PC-9 (cell line): ENCODE measurements at regions not wholly inside any gene's neighbourhood (a gene's known extent, or its start where the extent isn't known, plus 50 kb on each side); places are given as distances from the start of the nearest gene placed in this dataset.

Experiments used
- BruUV-seq: library from RNA; stranded (reverse); fragments of 400-500 nt; replicated peaks from 2 replicates; lab custom pipeline; 2021; lab: Mats Ljungman, UMichigan
- CTCF ChIA-PET: fragments of 300-600 bp; sonication (Branson Sonifier 250); formaldehyde crosslinking; loops from one replicate; lab custom pipeline; 2022; ENCODE audit warnings: antibody characterized with exemption; lab: Charles Lee
- POLR2A ChIA-PET: fragments of 300-600 bp; sonication (Branson Sonifier 250); formaldehyde crosslinking; loops from one replicate; lab custom pipeline; 2022; ENCODE audit warnings: antibody characterized with exemption; ENCODE audit not compliant: unreplicated experiment; lab: Charles Lee
- DNase-seq, 2 experiments: peaks; one replicate each; pipeline versions ENCODE4 v3.0.0 to v3.0.0-alpha.2; 2015 to 2022; ENCODE audit warnings: mixed read lengths in 1 of 2
- H2AFZ ChIP-seq: fragments of 200-600 bp; sonication (generic); 2 replicates; pipeline ENCODE4 v1.8.1; 2017; ENCODE audit warnings: antibody characterized with exemption
- H3F3A ChIP-seq: fragments of 200-600 bp; sonication (generic); 2 replicates; pipeline ENCODE4 v1.8.1; 2017; ENCODE audit warnings: antibody characterized with exemption, mild to moderate bottlenecking, low read depth; ENCODE audit not compliant: insufficient read depth
- H3K27ac ChIP-seq: fragments of 200-600 bp; sonication (generic); 2 replicates; pipeline ENCODE4 v1.6.1; 2016; ENCODE audit warnings: mixed run types
- H3K27me3 ChIP-seq: fragments of 200-600 bp; sonication (generic); 2 replicates; pipeline ENCODE4 v1.6.1; 2016; ENCODE audit warnings: low read depth, mixed run types; ENCODE audit not compliant: insufficient read depth
- H3K36me3 ChIP-seq: fragments of 200-600 bp; sonication (generic); 2 replicates; pipeline ENCODE4 v1.6.1; 2016; ENCODE audit warnings: low read depth, mixed run types
- H3K4me1 ChIP-seq: fragments of 200-600 bp; sonication (generic); replicated peaks from 2 replicates; pipeline ENCODE4 v1.6.1; 2016; ENCODE audit warnings: mixed run types; ENCODE audit not compliant: insufficient read depth
- H3K4me2 ChIP-seq: fragments of 200-600 bp; sonication (generic); 2 replicates; pipeline ENCODE4 v1.6.1; 2017; ENCODE audit warnings: mixed run types
- H3K4me3 ChIP-seq: fragments of 200-600 bp; sonication (generic); 2 replicates; pipeline ENCODE4 v1.6.1; 2016; ENCODE audit warnings: mixed run types
- H3K79me2 ChIP-seq: fragments of 200-600 bp; sonication (generic); 2 replicates; pipeline ENCODE4 v1.6.1; 2017; ENCODE audit warnings: low read depth, mixed run types
- H3K9me2 ChIP-seq: fragments of 200-600 bp; sonication (generic); 2 replicates; pipeline ENCODE4 v1.8.1; 2017; ENCODE audit warnings: mild to moderate bottlenecking; ENCODE audit not compliant: insufficient read depth
- H3K9me3 ChIP-seq: fragments of 200-600 bp; sonication (generic); 2 replicates; pipeline ENCODE4 v1.8.1; 2016; ENCODE audit warnings: low read depth; ENCODE audit not compliant: insufficient read depth
- H4K20me1 ChIP-seq: fragments of 200-600 bp; sonication (generic); 2 replicates; pipeline ENCODE4 v1.8.1; 2017; ENCODE audit not compliant: insufficient read depth
- EZH2 ChIP-seq: fragments of 200-600 bp; sonication (generic); IDR thresholded peaks from 2 replicates; pipeline ENCODE4 v1.8.0; 2017; ENCODE audit warnings: antibody characterized with exemption, low read depth
- intact Hi-C: fragments of 100-400 bp; cut with micrococcal nuclease; formaldehyde crosslinking; loops from one replicate; pipeline ENCODE4 v1.10.0; 2022; ENCODE audit not compliant: unreplicated experiment
- TF ChIP-seq, protein P1 (sequence below): fragments of 200-600 bp; sonication (generic); conservative IDR thresholded peaks from 2 replicates; pipeline ENCODE4 v1.6.1; 2017; ENCODE audit warnings: mixed run types, antibody characterized with exemption, mild to moderate bottlenecking, moderate library complexity

DNA sequence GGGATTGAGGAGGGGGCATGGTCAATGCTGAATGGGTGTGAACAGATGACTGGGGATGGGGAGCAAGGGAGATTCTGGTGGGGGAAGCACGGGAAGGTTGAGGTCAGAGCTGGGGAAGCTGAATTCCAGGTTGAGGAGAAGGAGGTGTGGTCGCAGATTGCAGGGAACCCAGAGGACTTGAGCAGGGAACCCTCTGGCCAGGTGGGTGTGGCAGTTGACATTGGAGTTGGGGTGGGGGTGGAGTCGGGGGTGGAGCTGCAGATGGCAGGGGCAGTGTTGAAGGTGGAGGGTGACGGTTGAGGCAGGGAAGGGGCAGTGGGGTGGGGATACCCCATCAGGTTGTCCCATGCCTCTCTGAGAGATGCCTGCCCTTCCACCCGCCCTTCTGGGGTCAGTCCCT lies 94.7 kb downstream of the WTIP start:
- H3K9me2 ChIP-seq: no peaks in the 10 kb centered on the region
- no peak overlapping the region for H2AFZ ChIP-seq
- no peak overlapping the region for H3K4me2 ChIP-seq
- TF ChIP-seq EZH2: no peak
- TF ChIP-seq, protein P1, sequence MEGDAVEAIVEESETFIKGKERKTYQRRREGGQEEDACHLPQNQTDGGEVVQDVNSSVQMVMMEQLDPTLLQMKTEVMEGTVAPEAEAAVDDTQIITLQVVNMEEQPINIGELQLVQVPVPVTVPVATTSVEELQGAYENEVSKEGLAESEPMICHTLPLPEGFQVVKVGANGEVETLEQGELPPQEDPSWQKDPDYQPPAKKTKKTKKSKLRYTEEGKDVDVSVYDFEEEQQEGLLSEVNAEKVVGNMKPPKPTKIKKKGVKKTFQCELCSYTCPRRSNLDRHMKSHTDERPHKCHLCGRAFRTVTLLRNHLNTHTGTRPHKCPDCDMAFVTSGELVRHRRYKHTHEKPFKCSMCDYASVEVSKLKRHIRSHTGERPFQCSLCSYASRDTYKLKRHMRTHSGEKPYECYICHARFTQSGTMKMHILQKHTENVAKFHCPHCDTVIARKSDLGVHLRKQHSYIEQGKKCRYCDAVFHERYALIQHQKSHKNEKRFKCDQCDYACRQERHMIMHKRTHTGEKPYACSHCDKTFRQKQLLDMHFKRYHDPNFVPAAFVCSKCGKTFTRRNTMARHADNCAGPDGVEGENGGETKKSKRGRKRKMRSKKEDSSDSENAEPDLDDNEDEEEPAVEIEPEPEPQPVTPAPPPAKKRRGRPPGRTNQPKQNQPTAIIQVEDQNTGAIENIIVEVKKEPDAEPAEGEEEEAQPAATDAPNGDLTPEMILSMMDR: no peak
- intact Hi-C loops: no loop called here
- no peaks in the 10 kb centered on the region for H4K20me1 ChIP-seq
- DNase-seq: no peak
- no TSS peak for BruUV-seq
- no peaks in the 10 kb centered on the region for H3K4me1 ChIP-seq
- H3K36me3 ChIP-seq: no peaks in the 10 kb centered on the region
- POLR2A ChIA-PET: no interaction called here
- H3K79me2 ChIP-seq: no peaks in the 10 kb centered on the region
- no peaks in the 10 kb centered on the region for H3K9me3 ChIP-seq
- H3F3A ChIP-seq: no peaks in the 10 kb centered on the region
- H3K27ac ChIP-seq: no peak overlapping the region
- H3K27me3 ChIP-seq: no peaks in the 10 kb centered on the region
- CTCF ChIA-PET: no interaction called here
- H3K4me3 ChIP-seq: no peak overlapping the region

GRCh38 chr19:34575206-34575605 lies 93.6 kb downstream of the WTIP start:
- H3K36me3 ChIP-seq: no peaks in the 10 kb centered on the region
- H3K27ac ChIP-seq: no peak overlapping the region
- peaks cover 2% of the 10 kb centered on the region; the same call in 1 of the 2 replicates for H3K27me3 ChIP-seq
- H3K4me1 ChIP-seq: no peaks in the 10 kb centered on the region
- peaks cover 5% of the 10 kb centered on the region for H3K9me3 ChIP-seq
- intact Hi-C loops: no loop called here
- no peaks in the 10 kb centered on the region for H3K9me2 ChIP-seq
- ChIA-PET CTCF (no interaction called here), POLR2A (no interaction called here)
- H3F3A ChIP-seq: no peaks in the 10 kb centered on the region
- no peak for TF ChIP-seq EZH2
- TF ChIP-seq, protein P1: no peak
- no peaks in the 10 kb centered on the region for H4K20me1 ChIP-seq
- H3K4me2 ChIP-seq: no peak overlapping the region
- no peaks in the 10 kb centered on the region for H3K79me2 ChIP-seq
- BruUV-seq: no TSS peak
- H2AFZ ChIP-seq: no peak overlapping the region
- no peak for DNase-seq
- no peak overlapping the region for H3K4me3 ChIP-seq

DNA sequence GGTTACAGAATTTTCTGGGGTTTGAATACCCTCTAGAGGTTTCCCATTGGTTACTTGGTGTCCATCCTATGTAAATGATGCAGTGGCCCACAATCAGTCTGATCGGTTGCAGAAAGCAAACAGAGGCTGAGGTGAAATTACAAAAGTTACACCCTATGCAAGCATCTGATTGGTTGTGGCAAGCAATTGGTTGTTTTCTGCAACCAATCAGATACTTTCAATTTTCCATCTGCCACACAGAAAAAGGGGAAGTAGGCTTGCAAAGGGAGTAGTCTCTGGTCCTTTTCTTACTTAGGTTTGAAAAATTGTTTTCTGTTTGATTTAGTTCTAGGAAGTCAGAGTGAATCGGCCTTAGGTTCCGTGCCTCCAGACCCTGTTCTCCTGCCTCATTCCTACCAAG lies 93.1 kb downstream of the WTIP start:
- DNase-seq: no peak
- Histone ChIP-seq H3K79me2 (no peaks in the 10 kb centered on the region), H3F3A (no peaks in the 10 kb centered on the region), H3K4me3 (no peak overlapping the region), H2AFZ (0 out of 2 replicates have a peak overlapping the region, but pooled peaks have one; percentile 33), H3K4me1 (no peaks in the 10 kb centered on the region), H3K9me2 (no peaks in the 10 kb centered on the region), H3K27ac (no peak overlapping the region), H3K9me3 (peaks cover 10% of the 10 kb centered on the region), H3K4me2 (no peak overlapping the region), H3K27me3 (peaks cover 2% of the 10 kb centered on the region; the same call in 1 of the 2 replicates), H4K20me1 (no peaks in the 10 kb centered on the region), H3K36me3 (no peaks in the 10 kb centered on the region)
- intact Hi-C loops: no loop called here
- no peak for TF ChIP-seq EZH2
- TF ChIP-seq, protein P1: no peak
- ChIA-PET POLR2A (no interaction called here), CTCF (no interaction called here)
- BruUV-seq: no TSS peak
